GM12872 (cell line): ENCODE measurements at regions not wholly inside any gene's neighbourhood (a gene's known extent, or its start where the extent isn't known, plus 50 kb on each side); places are given as distances from the start of the nearest gene placed in this dataset.

Source experiments
- CTCF ChIP-seq: IDR thresholded peaks from 3 replicates; pipeline ENCODE4 v1.5.1; 2011; ENCODE audit warnings: low read depth, mild to moderate bottlenecking, low read length, moderate library complexity; ENCODE audit not compliant: insufficient read depth

DNA sequence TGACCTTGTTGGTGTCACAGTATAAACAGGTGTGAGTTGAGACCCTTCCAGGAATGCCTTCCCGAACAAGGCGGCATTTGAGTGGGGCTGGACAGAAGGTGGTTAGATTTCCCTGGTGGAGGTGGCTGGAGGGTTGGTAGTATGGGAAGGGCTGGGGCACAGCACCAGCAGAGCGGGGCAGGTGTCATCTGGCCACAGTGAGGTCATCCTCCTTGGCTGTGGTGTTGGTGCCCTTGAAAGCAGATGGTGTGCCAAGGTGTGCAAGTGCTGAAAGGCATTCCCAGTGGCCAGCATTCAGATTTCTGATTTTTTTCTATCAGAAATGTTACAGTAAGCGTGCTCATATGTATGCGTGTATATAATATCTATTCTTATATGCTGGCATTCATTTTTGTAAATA, 126.6 kb downstream of the LAT start:
- no peak for TF ChIP-seq CTCF

GRCh38 chr16:29107299-29107698, 122.4 kb downstream of the LAT start:
- no peak for TF ChIP-seq CTCF
